Nephron (organoid): ENCODE measurements at regions not wholly inside any gene's neighbourhood (a gene's known extent, or its start where the extent isn't known, plus 50 kb on each side); places are given as distances from the start of the nearest gene placed in this dataset.

Experiments
- H3K27ac Mint-ChIP-seq, 3 experiments: 2 replicates each; pipeline ENCODE4 v1.8.0; 2020; ENCODE audit warnings: mixed read lengths in 3 of 3, mild to moderate bottlenecking in 2 of 3, moderate library complexity in 1 of 3
- H3K27me3 Mint-ChIP-seq: 2 replicates; pipeline ENCODE4 v1.8.0; 2021; ENCODE audit warnings: low read depth, mild to moderate bottlenecking, moderate library complexity, mixed read lengths
- H3K36me3 Mint-ChIP-seq: 2 replicates; pipeline ENCODE4 v1.8.0; 2020; ENCODE audit warnings: low read depth, mixed read lengths
- H3K4me1 Mint-ChIP-seq: 2 replicates; pipeline ENCODE4 v1.8.0; 2020; ENCODE audit warnings: mixed read lengths
- H3K4me3 Mint-ChIP-seq, 3 experiments: 2 replicates each; pipeline ENCODE4 v1.8.0; 2020; ENCODE audit warnings: mild to moderate bottlenecking in 3 of 3, mixed read lengths in 3 of 3, moderate library complexity in 2 of 3
- H3K9me3 Mint-ChIP-seq: 2 replicates; pipeline ENCODE4 v1.8.0; 2020; ENCODE audit warnings: mixed read lengths
- TF ChIP-seq, protein P1 (sequence below), 3 experiments: fragments of 200-600 bp; sonication (generic); IDR thresholded peaks; one replicate each; pipeline ENCODE4 v1.5.0; 2021; ENCODE audit warnings: antibody characterized with exemption in 3 of 3; ENCODE audit not compliant: unreplicated experiment in 3 of 3

DNA sequence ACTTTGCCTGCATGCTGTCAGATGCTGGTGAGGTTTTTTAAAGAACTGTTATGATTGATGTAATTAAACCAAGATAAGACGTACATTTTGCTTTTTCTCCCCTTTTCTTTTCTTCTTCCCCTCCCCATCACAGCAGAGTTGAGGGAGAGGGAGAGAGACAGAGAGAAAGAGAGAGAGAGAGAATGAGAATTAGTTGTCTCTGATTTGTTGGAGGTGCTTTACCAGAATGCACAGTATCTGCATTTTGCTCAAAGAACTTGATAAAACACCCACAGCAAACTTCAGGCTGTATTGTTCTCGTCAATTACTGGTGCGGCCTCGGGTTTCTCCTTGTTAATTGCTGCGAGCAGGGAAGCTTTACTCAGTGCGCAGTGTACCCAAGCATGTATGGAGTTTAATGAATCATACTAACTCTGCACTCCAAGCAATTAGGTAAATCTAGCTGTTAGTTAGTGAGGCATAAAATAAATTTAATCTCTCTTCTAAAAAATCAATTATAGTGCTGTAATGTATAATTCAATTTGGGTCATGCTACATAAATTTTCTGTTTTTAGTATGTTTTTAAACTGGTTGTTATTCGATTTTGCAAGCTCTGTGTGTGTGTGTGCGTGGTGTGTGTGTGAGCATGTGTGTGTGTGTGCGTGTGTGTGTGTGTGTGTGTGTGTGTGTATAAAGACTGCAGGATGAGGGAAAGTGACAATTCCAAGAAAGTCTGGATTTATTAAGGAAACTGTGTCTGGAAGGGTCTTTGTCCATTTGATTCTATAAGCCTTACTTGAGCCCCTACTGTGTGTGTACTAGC lies 273.4 kb downstream of the TLE3 start:
- H3K4me3 Mint-ChIP-seq: no peak overlapping the region

GRCh38 chr15:69824877-69825406 lies 272.8 kb downstream of the TLE3 start:
- TF ChIP-seq, protein P1, sequence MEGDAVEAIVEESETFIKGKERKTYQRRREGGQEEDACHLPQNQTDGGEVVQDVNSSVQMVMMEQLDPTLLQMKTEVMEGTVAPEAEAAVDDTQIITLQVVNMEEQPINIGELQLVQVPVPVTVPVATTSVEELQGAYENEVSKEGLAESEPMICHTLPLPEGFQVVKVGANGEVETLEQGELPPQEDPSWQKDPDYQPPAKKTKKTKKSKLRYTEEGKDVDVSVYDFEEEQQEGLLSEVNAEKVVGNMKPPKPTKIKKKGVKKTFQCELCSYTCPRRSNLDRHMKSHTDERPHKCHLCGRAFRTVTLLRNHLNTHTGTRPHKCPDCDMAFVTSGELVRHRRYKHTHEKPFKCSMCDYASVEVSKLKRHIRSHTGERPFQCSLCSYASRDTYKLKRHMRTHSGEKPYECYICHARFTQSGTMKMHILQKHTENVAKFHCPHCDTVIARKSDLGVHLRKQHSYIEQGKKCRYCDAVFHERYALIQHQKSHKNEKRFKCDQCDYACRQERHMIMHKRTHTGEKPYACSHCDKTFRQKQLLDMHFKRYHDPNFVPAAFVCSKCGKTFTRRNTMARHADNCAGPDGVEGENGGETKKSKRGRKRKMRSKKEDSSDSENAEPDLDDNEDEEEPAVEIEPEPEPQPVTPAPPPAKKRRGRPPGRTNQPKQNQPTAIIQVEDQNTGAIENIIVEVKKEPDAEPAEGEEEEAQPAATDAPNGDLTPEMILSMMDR (IDR thresholded peaks at IDR 0.05; ENCODE audit: unreplicated experiment in 3 of 3): no peak
- peaks cover 56% of the 10 kb centered on the region for H3K27me3 Mint-ChIP-seq
- no peaks in the 10 kb centered on the region for H3K36me3 Mint-ChIP-seq

More for the DNA sequence above, 273.4 kb downstream of the TLE3 start:
- H3K4me1 Mint-ChIP-seq: peaks cover 22% of the 10 kb centered on the region
- H3K9me3 Mint-ChIP-seq: no peaks in the 10 kb centered on the region
- H3K27me3 Mint-ChIP-seq: peaks cover 50% of the 10 kb centered on the region
- no peak overlapping the region for H3K27ac Mint-ChIP-seq
- TF ChIP-seq, protein P1 (IDR thresholded peaks at IDR 0.05; ENCODE audit: unreplicated experiment in 3 of 3): no peak
- no peaks in the 10 kb centered on the region for H3K36me3 Mint-ChIP-seq

GRCh38 chr15:69825941-69826818 lies 271.5 kb downstream of the TLE3 start:
- Mint-ChIP-seq H3K36me3 (no peaks in the 10 kb centered on the region), H3K4me1 (peaks cover 17% of the 10 kb centered on the region), H3K27ac (no peak overlapping the region), H3K27me3 (peaks cover 52% of the 10 kb centered on the region), H3K9me3 (no peaks in the 10 kb centered on the region), H3K4me3 (no peak overlapping the region)
- TF ChIP-seq, protein P1 (IDR thresholded peaks at IDR 0.05; ENCODE audit: unreplicated experiment in 3 of 3): no peak

More at GRCh38 chr15:69824877-69825406, 272.8 kb downstream of the TLE3 start:
- Mint-ChIP-seq H3K9me3 (no peaks in the 10 kb centered on the region), H3K4me1 (peaks cover 22% of the 10 kb centered on the region), H3K27ac (no peak overlapping the region), H3K4me3 (no peak overlapping the region)

DNA sequence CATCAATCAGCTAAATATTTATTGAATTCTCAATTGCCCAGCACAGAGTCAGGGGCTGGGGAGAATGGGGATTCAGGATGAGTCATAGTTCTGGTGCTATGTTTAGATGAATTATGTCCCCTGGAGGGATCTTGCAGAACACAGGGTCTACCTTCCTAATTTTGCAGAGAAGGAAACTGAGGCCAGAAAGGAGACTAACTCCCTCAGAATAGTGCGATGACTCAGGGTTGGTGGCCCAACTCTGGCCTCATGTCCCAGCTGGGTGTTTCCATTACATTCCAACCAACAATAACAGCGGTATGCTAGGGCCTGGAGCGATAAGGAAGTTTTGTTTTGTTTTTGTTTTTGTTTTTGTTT lies 270.9 kb downstream of the TLE3 start:
- Mint-ChIP-seq H3K36me3 (no peaks in the 10 kb centered on the region), H3K27me3 (peaks cover 52% of the 10 kb centered on the region), H3K9me3 (no peaks in the 10 kb centered on the region), H3K4me3 (no peak overlapping the region), H3K27ac (no peak overlapping the region), H3K4me1 (peaks cover 17% of the 10 kb centered on the region)
- TF ChIP-seq, protein P1 (IDR thresholded peaks at IDR 0.05; ENCODE audit: unreplicated experiment in 3 of 3): no peak

- Mint-ChIP-seq H3K27ac (no peak overlapping the region), H3K4me1 (peaks cover 17% of the 10 kb centered on the region), H3K36me3 (no peaks in the 10 kb centered on the region), H3K27me3 (peaks cover 51% of the 10 kb centered on the region), H3K9me3 (no peaks in the 10 kb centered on the region), H3K4me3 (no peak overlapping the region)
- TF ChIP-seq, protein P1 (IDR thresholded peaks at IDR 0.05; ENCODE audit: unreplicated experiment in 3 of 3): no peak
Measured at GRCh38 chr15:69827751-69828150, 270.0 kb downstream of the TLE3 start.
